C4-2B (cell line): ENCODE measurements at regions not wholly inside any gene's neighbourhood (a gene's known extent, or its start where the extent isn't known, plus 50 kb on each side); places are given as distances from the start of the nearest gene placed in this dataset.

Experiments used
- H3K27ac ChIP-seq: fragments of 450-650 bp; 2 replicates; pipeline ENCODE4 v1.5.1; 2017
- ZFX ChIP-seq: fragments of 450-650 bp; IDR thresholded peaks from 2 replicates; pipeline ENCODE4 v1.6.1; 2017
- TF ChIP-seq, protein P1 (sequence below): fragments of 450-650 bp; conservative IDR thresholded peaks from 2 replicates; pipeline ENCODE4 v1.5.1; 2017; ENCODE audit warnings: mild to moderate bottlenecking

DNA sequence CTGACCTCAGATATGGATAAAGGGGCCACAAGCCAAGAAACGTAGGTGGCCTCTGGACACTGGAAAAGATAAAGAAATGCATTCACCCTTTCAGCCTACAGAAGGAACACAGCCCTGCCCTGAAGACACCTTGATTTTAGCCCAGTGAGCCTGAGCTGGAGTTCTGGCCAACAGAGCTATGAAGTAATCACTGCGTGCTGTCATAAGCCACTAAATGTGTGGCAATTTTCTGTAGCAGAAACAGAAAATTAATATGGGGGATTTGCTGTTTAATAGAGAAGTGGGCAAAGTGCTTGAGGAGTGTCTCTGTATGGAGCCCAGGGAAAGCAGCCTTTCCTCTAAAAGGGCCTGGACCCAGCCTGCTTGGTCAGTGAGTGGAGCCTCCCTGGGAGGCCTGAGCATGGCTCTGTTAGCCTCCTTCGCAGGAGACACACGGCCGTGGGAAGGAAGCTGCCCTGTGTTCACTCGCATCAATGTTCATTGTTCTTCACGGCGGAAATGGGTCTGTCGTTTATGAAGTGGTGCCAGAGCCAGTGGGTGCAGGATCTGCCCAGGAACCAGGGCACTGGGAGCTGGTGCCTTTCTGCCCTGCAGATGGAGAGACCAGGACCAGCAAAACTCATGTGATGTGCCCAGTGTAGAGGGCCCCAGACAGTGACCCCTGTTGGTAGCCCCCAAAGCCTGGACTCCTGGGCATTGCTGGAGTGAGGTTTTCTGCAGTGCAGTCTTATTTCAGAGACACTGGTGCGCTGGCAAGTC lies 268.9 kb downstream of the NDUFA10 start:
- TF ChIP-seq ZFX, result no peak
- TF ChIP-seq, protein P1, sequence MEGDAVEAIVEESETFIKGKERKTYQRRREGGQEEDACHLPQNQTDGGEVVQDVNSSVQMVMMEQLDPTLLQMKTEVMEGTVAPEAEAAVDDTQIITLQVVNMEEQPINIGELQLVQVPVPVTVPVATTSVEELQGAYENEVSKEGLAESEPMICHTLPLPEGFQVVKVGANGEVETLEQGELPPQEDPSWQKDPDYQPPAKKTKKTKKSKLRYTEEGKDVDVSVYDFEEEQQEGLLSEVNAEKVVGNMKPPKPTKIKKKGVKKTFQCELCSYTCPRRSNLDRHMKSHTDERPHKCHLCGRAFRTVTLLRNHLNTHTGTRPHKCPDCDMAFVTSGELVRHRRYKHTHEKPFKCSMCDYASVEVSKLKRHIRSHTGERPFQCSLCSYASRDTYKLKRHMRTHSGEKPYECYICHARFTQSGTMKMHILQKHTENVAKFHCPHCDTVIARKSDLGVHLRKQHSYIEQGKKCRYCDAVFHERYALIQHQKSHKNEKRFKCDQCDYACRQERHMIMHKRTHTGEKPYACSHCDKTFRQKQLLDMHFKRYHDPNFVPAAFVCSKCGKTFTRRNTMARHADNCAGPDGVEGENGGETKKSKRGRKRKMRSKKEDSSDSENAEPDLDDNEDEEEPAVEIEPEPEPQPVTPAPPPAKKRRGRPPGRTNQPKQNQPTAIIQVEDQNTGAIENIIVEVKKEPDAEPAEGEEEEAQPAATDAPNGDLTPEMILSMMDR, result no peak
- H3K27ac ChIP-seq, result no peak overlapping the region

DNA sequence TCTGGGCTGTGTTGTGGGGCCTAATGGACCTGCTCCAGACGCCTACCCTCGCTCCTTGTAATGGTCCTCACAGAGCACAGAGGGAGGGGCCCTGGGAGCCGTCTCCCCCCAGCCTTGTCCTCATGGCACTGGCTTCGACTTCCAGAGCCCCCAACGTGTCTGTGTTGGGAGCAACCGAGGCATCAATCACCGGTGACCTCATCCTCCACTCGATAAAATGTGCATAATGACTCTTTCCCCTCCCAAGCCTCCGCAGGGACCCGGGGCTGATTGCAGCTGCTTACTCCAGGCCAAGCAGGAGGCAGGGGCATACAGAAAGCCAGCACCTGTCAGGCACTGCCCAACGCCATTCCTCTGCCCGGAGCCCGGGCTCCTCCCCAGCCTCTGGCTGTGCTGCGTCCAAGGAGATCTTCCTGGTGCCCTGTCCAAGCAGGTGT lies 271.7 kb downstream of the NDUFA10 start:
- no peak overlapping the region for H3K27ac ChIP-seq
- TF ChIP-seq, protein P1, result no peak
- no peak for TF ChIP-seq ZFX

DNA sequence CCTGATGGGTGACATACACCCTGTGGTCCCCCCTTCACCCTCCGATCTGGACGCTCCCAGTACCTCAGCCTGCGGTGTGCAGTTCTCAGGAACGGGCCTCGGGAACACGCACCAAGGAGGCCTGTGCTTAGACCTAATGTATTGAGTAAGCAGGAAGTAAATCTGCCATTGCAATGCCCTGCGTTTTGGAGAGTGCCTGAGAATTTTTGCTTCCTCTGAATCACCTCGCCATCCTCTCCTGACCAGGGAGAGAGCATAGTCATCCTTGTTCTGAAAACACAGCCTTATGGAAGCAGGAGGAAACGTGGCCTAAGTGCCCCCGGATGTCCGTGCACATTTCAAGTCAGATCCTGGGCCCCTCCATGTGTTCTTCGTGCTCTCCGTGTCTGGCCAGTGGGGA lies 272.2 kb downstream of the NDUFA10 start:
- no peak overlapping the region for H3K27ac ChIP-seq
- TF ChIP-seq, protein P1, result no peak
- no peak for TF ChIP-seq ZFX

DNA sequence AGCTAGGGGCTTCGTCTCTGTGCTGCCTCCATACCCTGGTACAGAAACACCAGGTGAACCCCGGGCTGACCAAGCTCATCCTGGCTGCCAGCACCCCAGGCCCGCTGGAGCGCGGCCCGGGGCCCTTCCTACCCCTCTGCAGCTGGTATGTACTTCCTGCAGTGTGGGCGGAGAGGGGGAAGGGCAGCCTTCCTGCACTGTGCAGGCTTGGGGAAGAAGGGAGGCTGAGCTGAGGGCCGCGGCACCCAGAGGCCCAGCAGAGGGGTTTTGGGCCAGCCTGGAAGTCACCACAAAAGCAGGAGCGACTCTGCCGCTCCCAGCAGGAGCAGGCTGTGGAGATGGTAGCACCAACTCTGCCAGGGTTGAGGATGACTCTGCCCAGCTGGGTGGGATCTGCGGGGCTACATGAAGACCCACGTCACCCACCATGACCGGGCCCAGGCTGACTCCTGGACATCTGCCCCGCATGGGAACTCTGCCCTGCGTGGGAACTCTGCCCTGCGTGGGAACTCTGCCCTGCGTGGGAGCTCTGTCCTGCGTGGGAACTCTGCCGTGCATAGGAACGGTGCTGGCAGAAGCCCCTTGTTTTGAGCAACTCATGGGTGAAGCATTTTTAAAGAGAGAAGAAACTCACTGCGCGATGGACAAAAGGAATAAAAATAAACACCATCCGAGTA lies 273.3 kb downstream of the NDUFA10 start:
- no peak overlapping the region for H3K27ac ChIP-seq
- TF ChIP-seq ZFX, result no peak
- TF ChIP-seq, protein P1, result no peak

DNA sequence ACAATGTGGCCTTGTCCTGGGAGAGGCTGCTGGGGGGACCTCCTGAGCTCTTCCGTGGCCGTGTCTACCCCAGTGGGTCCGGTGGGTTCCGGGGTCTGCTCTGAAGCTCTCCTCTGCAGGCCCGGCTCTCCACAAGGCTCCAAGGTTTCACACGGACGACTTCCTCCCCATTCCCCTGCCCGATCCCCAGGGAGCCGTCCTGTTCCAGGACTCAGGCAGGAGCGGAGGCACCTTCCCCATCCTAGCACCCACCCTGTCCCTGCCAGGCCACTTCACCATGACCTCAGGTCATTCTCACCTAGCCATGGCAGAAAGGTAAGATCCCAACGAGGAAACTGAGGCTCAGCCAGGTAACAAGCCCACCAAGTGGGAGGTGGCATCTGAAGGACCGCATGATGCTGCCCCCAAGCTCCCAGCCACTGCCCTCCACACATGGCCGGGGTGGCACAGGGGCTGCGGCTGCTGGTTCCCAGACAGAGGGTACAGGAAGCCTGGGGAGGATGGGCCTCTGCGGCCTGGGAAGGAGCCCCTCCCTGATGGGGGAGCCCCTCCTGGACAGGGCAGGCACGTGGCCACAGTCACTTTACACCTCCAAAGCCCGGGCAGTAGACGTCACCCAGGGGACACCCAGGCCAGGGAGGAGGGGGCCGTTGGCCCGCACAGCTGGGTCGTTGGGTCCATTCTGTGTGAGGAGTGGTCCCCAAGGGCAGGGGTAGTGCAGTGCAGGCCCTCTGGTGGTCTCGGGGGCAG lies 274.0 kb downstream of the NDUFA10 start:
- TF ChIP-seq, protein P1, result no peak
- no peak for TF ChIP-seq ZFX
- H3K27ac ChIP-seq, result no peak overlapping the region

DNA sequence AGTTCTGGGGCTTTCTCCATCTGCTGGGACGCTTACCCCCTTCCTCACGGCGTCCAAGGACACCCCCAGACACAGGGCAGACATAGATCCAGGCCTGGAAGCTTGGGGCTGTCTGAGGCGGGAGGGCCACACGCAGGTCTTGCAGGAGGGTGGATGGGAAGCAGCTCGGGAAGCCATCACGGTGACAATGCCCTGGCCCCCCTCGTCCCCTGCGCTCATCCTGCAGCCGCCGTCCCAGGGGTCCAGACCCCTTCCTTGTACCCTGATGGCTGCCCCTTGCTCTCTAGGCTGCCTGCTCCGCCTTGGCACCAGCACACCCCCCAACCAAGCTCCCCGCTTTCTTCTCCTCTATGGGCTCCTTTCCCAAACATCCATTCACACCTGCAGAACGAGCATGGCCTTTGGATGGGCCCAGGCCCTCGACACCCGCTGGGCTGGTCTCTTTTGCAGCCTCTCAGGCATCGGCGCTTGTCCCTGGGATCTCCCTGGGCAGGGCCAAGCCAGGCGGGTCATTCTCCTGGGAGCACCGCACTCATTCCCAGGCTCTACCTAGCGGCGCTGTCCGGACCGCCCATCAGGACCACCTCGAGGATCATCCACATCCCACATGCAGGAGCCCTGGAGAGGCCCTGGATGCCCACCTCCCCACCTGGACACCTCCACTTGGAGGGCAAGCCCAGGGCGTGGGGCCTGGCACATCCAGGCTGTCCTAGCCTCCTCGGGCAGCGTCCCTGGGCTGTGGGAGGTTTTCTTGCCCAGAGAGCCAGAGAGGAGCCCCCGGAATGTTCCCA lies 274.9 kb downstream of the NDUFA10 start:
- no peak overlapping the region for H3K27ac ChIP-seq

More for the DNA sequence above, 274.9 kb downstream of the NDUFA10 start:
- TF ChIP-seq, protein P1, result no peak
- no peak for TF ChIP-seq ZFX
